Stomach (tissue), 4 donors: ENCODE measurements at regions not wholly inside any gene's neighbourhood (a gene's known extent, or its start where the extent isn't known, plus 50 kb on each side); places are given as distances from the start of the nearest gene placed in this dataset.

Experiments used
- CTCF ChIP-seq, 7 experiments: fragments of 450-650 bp in 4 of 7; fragments of 200-600 bp in 3 of 7; sonication (generic) in 3 of 7; IDR thresholded peaks; one replicate each; pipeline ENCODE4 v1.5.1; 2016 to 2019; ENCODE audit warnings: antibody characterized with exemption in 7 of 7, control low read depth in 2 of 7, mild to moderate bottlenecking in 1 of 7
- EP300 ChIP-seq: sonication (generic); formaldehyde crosslinking; IDR thresholded peaks from one replicate; pipeline ENCODE4 v1.6.1; 2017; ENCODE audit warnings: antibody characterized with exemption

GRCh38 chr9:106119176-106119575, 424.8 kb downstream of the TMEM38B start:
- TF ChIP-seq EP300 (no peak), CTCF (IDR thresholded peaks at IDR 0.05) (no peak)
